H1 (cell line): ENCODE measurements at regions not wholly inside any gene's neighbourhood (a gene's known extent, or its start where the extent isn't known, plus 50 kb on each side); places are given as distances from the start of the nearest gene placed in this dataset.
A peak's percentile ranks its signal among the peaks of the same experiment; 100 is the strongest.

Source experiments
- CTCF ChIA-PET: fragments of 300-600 bp; sonication (Branson Sonifier 250); formaldehyde crosslinking; loops from one replicate; lab custom pipeline; 2021; ENCODE audit not compliant: partially characterized antibody; lab: Charles Lee
- POLR2A ChIA-PET: fragments of 300-600 bp; sonication (Branson Sonifier 250); formaldehyde crosslinking; loops from one replicate; lab custom pipeline; 2021; ENCODE audit warnings: inconsistent platforms; ENCODE audit not compliant: partially characterized antibody; lab: Charles Lee
- DNase-seq, 2 experiments: peaks; one replicate each; pipeline versions ENCODE4 v3.0.0 to v3.0.0-alpha.2; 2010 to 2022; ENCODE audit warnings: low spot score in 2 of 2, low read depth in 1 of 2, mixed read lengths in 1 of 2
- FAIRE-seq: peaks from 2 replicates; lab custom pipeline; 2011; peaks lifted over from hg19 to GRCh38; lab: Jason Lieb, UNC
- H2AFZ ChIP-seq: 2 replicates; pipeline ENCODE4 v1.8.1; 2012; ENCODE audit warnings: low read length, inconsistent platforms
- H2AK5ac ChIP-seq: 2 replicates; pipeline ENCODE4 v1.6.1; 2013; ENCODE audit warnings: low read depth, low read length
- H2BK120ac ChIP-seq: replicated peaks from 2 replicates; pipeline ENCODE3; 2013; ENCODE audit warnings: low read depth, low read length, inconsistent platforms
- H2BK12ac ChIP-seq: 2 replicates; pipeline ENCODE4 v1.6.1; 2013; ENCODE audit warnings: low read depth, low read length
- H2BK15ac ChIP-seq: 2 replicates; pipeline ENCODE4 v1.6.1; 2013; ENCODE audit warnings: low read length
- H2BK20ac ChIP-seq: 2 replicates; pipeline ENCODE4 v1.6.1; 2013; ENCODE audit warnings: low read length
- H2BK5ac ChIP-seq: 2 replicates; pipeline ENCODE4 v1.6.1; 2013; ENCODE audit warnings: low read depth, low read length
- H3K14ac ChIP-seq: 2 replicates; pipeline ENCODE4 v1.6.1; 2013; ENCODE audit warnings: inconsistent platforms; ENCODE audit not compliant: insufficient read length
- H3K18ac ChIP-seq: 2 replicates; pipeline ENCODE4 v1.6.1; 2013; ENCODE audit warnings: low read length; ENCODE audit errors: extremely low read depth
- H3K23ac ChIP-seq: 2 replicates; pipeline ENCODE4 v1.6.1; 2013; ENCODE audit warnings: inconsistent platforms; ENCODE audit not compliant: insufficient read length
- H3K23me2 ChIP-seq: 2 replicates; pipeline ENCODE4 v1.6.1; 2013; ENCODE audit warnings: low read depth, low read length
- H3K27ac ChIP-seq: 2 replicates; pipeline ENCODE4 v1.6.1; 2011; ENCODE audit warnings: low read depth, low read length, inconsistent platforms
- H3K27me3 ChIP-seq, 4 experiments: replicated peaks in 1 of 4; 1 replicate in 1 of 4; 2 replicates in 3 of 4; pipeline versions ENCODE4 v1.6.1 to v1.8.1; 2011 to 2013; ENCODE audit warnings: low read length in 3 of 4, mild to moderate bottlenecking in 3 of 4, inconsistent platforms in 2 of 4, mixed read lengths in 2 of 4, moderate library complexity in 1 of 4; ENCODE audit not compliant: control insufficient read depth in 3 of 4, insufficient read depth in 3 of 4; ENCODE audit errors: extremely low read depth in 1 of 4
- H3K36me3 ChIP-seq, 4 experiments: 2 replicates each; pipeline versions ENCODE4 v1.6.1 to v1.8.1; 2011 to 2013; ENCODE audit warnings: mild to moderate bottlenecking in 4 of 4, low read length in 3 of 4, moderate library complexity in 2 of 4, control low read depth in 1 of 4, inconsistent platforms in 1 of 4; ENCODE audit not compliant: insufficient read depth in 4 of 4, control insufficient read depth in 2 of 4
- H3K4ac ChIP-seq: replicated peaks from 2 replicates; pipeline ENCODE3; 2013; ENCODE audit warnings: low read length, low read depth, mixed read lengths, inconsistent platforms; ENCODE audit not compliant: insufficient read length
- H3K4me1 ChIP-seq, 4 experiments: replicated peaks in 1 of 4; 1 replicate in 1 of 4; 2 replicates in 3 of 4; pipeline versions ENCODE4 v1.6.1 to v1.8.1; 2011 to 2013; ENCODE audit warnings: low read length in 3 of 4, inconsistent platforms in 2 of 4, mixed read lengths in 1 of 4; ENCODE audit not compliant: insufficient read depth in 4 of 4, control insufficient read depth in 3 of 4
- H3K4me2 ChIP-seq, 2 experiments: 2 replicates each; pipeline versions ENCODE4 v1.6.1 to v1.8.1; 2011 to 2013; ENCODE audit warnings: low read depth in 2 of 2, low read length in 2 of 2, control low read depth in 1 of 2, inconsistent platforms in 1 of 2, mild to moderate bottlenecking in 1 of 2; ENCODE audit not compliant: insufficient read depth in 1 of 2
- H3K4me3 ChIP-seq, 4 experiments: fragments of 200-600, 300-600 bp in 1 of 4; sonication (generic), shearing (Covaris generic), sonication (Bioruptor Twin) in 1 of 4; 2 replicates each; pipeline versions ENCODE4 v1.5.1 to v1.8.1; 2011 to 2016; ENCODE audit warnings: low read length in 4 of 4, low read depth in 3 of 4, control low read depth in 2 of 4, inconsistent platforms in 2 of 4, mild to moderate bottlenecking in 2 of 4, mixed read lengths in 1 of 4, moderate library complexity in 1 of 4; ENCODE audit not compliant: insufficient read depth in 2 of 4; ENCODE audit errors: extremely low read depth in 1 of 4
- H3K56ac ChIP-seq: replicated peaks from 2 replicates; pipeline ENCODE3; 2013; ENCODE audit warnings: low read depth, mild to moderate bottlenecking, mixed read lengths, low read length, inconsistent platforms; ENCODE audit not compliant: insufficient read length
- H3K79me1 ChIP-seq: 2 replicates; pipeline ENCODE4 v1.6.1; 2013; ENCODE audit warnings: low read depth, low read length, control low read depth
- H3K79me2 ChIP-seq, 2 experiments: 2 replicates each; pipeline versions ENCODE4 v1.6.1 to v1.8.1; 2012 to 2013; ENCODE audit warnings: low read length in 2 of 2, mild to moderate bottlenecking in 2 of 2, inconsistent platforms in 1 of 2; ENCODE audit not compliant: insufficient read depth in 2 of 2, control insufficient read depth in 1 of 2
- H3K9ac ChIP-seq, 4 experiments: replicated peaks in 1 of 4; 1 replicate in 1 of 4; 2 replicates in 3 of 4; pipeline versions ENCODE4 v1.6.1 to v1.8.1; 2011 to 2013; ENCODE audit warnings: low read depth in 3 of 4, low read length in 3 of 4, control low read depth in 2 of 4, mild to moderate bottlenecking in 2 of 4, moderate library complexity in 2 of 4, inconsistent platforms in 1 of 4; ENCODE audit errors: extremely low read depth in 1 of 4
- H3K9me3 ChIP-seq, 2 experiments: 2 replicates each; pipeline versions ENCODE4 v1.6.1 to v1.8.1; 2012 to 2013; ENCODE audit warnings: mild to moderate bottlenecking in 2 of 2, moderate library complexity in 2 of 2, control low read depth in 1 of 2, inconsistent platforms in 1 of 2, low read depth in 1 of 2, low read length in 1 of 2, mixed read lengths in 1 of 2; ENCODE audit not compliant: insufficient read depth in 2 of 2
- H4K20me1 ChIP-seq, 2 experiments: replicated peaks in 1 of 2; 2 replicates each; pipeline versions ENCODE3 to v1.8.1; 2011 to 2013; ENCODE audit warnings: inconsistent platforms in 2 of 2, low read length in 2 of 2, mild to moderate bottlenecking in 1 of 2; ENCODE audit not compliant: insufficient read depth in 2 of 2, control insufficient read depth in 1 of 2
- H4K5ac ChIP-seq: 2 replicates; pipeline ENCODE4 v1.6.1; 2013; ENCODE audit warnings: low read length, low read depth, mixed read lengths, inconsistent platforms; ENCODE audit not compliant: insufficient read length
- H4K8ac ChIP-seq: 2 replicates; pipeline ENCODE4 v1.8.0; 2013; ENCODE audit warnings: mild to moderate bottlenecking, moderate library complexity, low read length, inconsistent platforms; ENCODE audit not compliant: insufficient read depth; ENCODE audit errors: extremely low read depth
- H4K91ac ChIP-seq: replicated peaks from 2 replicates; pipeline ENCODE3; 2013; ENCODE audit warnings: low read length, mixed read lengths, inconsistent platforms; ENCODE audit not compliant: insufficient read length
- KDM5A ChIP-seq: fragments of 200-600 bp; IDR thresholded peaks from 2 replicates; pipeline ENCODE4 v1.7.1; 2012; ENCODE audit warnings: mild to moderate bottlenecking, low read length, inconsistent platforms, mixed read lengths
- NANOG ChIP-seq: IDR thresholded peaks from 2 replicates; pipeline ENCODE4 v1.6.1; 2011; ENCODE audit warnings: low read length, low read depth, mild to moderate bottlenecking, inconsistent platforms; ENCODE audit not compliant: insufficient read depth, poor library complexity, severe bottlenecking
- RFX5 ChIP-seq: IDR thresholded peaks from 2 replicates; pipeline ENCODE4 v1.6.1; 2011; ENCODE audit warnings: low read depth, low read length, improper control_type of control experiment, borderline replicate concordance
- WGBS, 2 experiments: shearing (Covaris generic) in 1 of 2; methylation state at CpG; one replicate each; pipeline versions ENCODE4 v1.1.6 to v1.1.7; 2013 to 2015; ENCODE audit warnings: low lambda C conversion rate in 2 of 2, mixed read lengths in 2 of 2, inconsistent platforms in 1 of 2, low coverage in 1 of 2, missing lambda C conversion rate in 1 of 2; ENCODE audit not compliant: insufficient replicate concordance in 2 of 2, insufficient coverage in 1 of 2, insufficient read length in 1 of 2; ENCODE audit errors: extremely low coverage in 1 of 2, missing lambda C conversion rate in 1 of 2; 5-methylcytosine and 5-hydroxymethylcytosine counted together

- no peak overlapping the region for H3K56ac ChIP-seq
- H4K8ac ChIP-seq, result no peak overlapping the region
- DNase-seq, result no peak
- no peak overlapping the region for H2BK12ac ChIP-seq
- H2BK20ac ChIP-seq, result no peak overlapping the region
- H3K4me2 ChIP-seq, result no peak overlapping the region
- H4K20me1 ChIP-seq, result no peaks in the 10 kb centered on the region
- H4K5ac ChIP-seq, result no peak overlapping the region
- H2AK5ac ChIP-seq, result no peak overlapping the region
- no peak overlapping the region for H3K18ac ChIP-seq
- TF ChIP-seq RFX5 (peak; percentile 62; the same call in 1 of the 2 replicates), KDM5A (no peak), NANOG (no peak)
- no peak overlapping the region for H2BK120ac ChIP-seq
- H3K79me2 ChIP-seq, result no peaks in the 10 kb centered on the region
- no peak for FAIRE-seq
- H3K36me3 ChIP-seq, result no peaks in the 10 kb centered on the region
- H3K27me3 ChIP-seq, result no peaks in the 10 kb centered on the region
- no peak overlapping the region for H3K9ac ChIP-seq
- ChIA-PET POLR2A (no interaction called here), CTCF (no interaction called here)
- no peak overlapping the region for H2BK5ac ChIP-seq
- no peak overlapping the region for H2AFZ ChIP-seq
- WGBS, 2 experiments, result 95% methylated on average over 1 of the region's 1 CpG; no CpG with 5 or more reads in 1 of the 2 experiments
- H3K79me1 ChIP-seq, result no peaks in the 10 kb centered on the region
- no peak overlapping the region for H3K27ac ChIP-seq
- no peak overlapping the region for H3K23ac ChIP-seq
- no peaks in the 10 kb centered on the region for H3K23me2 ChIP-seq
- H4K91ac ChIP-seq, result no peak overlapping the region
- no peak overlapping the region for H2BK15ac ChIP-seq
- no peaks in the 10 kb centered on the region for H3K4me1 ChIP-seq
- H3K14ac ChIP-seq, result no peak overlapping the region
- H3K4ac ChIP-seq, result no peak overlapping the region
- no peaks in the 10 kb centered on the region for H3K9me3 ChIP-seq
- H3K4me3 ChIP-seq, result no peak overlapping the region
Measured at GRCh38 chr1:104197516-104197915, 447.8 kb downstream of the AMY1C start.
